ENCODE measurements at regions not wholly inside any gene's neighbourhood (a gene's known extent, or its start where the extent isn't known, plus 50 kb on each side); places are given as distances from the start of the nearest gene placed in this dataset.

DNA sequence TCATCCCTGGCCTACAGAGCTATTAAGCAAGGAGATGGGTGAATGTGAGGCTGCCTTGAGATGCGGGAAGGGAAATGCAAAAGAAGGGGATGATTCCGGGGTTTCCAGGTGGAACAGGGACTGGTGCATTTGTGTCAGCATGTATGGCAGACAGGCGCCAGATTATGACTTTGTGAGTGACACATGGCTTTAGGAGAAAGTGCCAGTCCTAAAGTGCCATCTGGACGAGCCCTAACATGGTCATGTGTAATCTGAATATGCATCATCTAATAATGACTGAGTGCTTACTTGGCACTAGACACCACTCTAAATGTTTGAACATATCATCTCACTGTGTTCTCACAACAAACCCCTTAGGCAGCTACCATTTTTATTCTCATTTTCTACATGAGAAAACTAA lies 195.0 kb upstream of the TSHZ2 start:
- no peak for TF ChIP-seq EZH2 (IDR thresholded peaks at IDR 0.05)
- TF ChIP-seq, protein P1, sequence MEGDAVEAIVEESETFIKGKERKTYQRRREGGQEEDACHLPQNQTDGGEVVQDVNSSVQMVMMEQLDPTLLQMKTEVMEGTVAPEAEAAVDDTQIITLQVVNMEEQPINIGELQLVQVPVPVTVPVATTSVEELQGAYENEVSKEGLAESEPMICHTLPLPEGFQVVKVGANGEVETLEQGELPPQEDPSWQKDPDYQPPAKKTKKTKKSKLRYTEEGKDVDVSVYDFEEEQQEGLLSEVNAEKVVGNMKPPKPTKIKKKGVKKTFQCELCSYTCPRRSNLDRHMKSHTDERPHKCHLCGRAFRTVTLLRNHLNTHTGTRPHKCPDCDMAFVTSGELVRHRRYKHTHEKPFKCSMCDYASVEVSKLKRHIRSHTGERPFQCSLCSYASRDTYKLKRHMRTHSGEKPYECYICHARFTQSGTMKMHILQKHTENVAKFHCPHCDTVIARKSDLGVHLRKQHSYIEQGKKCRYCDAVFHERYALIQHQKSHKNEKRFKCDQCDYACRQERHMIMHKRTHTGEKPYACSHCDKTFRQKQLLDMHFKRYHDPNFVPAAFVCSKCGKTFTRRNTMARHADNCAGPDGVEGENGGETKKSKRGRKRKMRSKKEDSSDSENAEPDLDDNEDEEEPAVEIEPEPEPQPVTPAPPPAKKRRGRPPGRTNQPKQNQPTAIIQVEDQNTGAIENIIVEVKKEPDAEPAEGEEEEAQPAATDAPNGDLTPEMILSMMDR (IDR thresholded peaks at IDR 0.05) = no peak
